HCT116 (cell line): ENCODE measurements at regions not wholly inside any gene's neighbourhood (a gene's known extent, or its start where the extent isn't known, plus 50 kb on each side); places are given as distances from the start of the nearest gene placed in this dataset. TPM values are rescaled to one million over a fixed set of nuclear protein-coding genes. Genes with fewer than 3 reads are reported as not detected.

Experiments
- ATAC-seq: fragments of 200-7000 bp; cut with Tn5 transposase; 2 replicates; pipeline ENCODE4 v1.9.1; 2020; ENCODE audit warnings: mild to moderate bottlenecking, moderate library complexity
- BruUV-seq: library from RNA; stranded (reverse); fragments of 400-500 nt; replicated peaks from 2 replicates; lab custom pipeline; 2021; lab: Mats Ljungman, UMichigan
- CTCF ChIA-PET: fragments of 300-600 bp; sonication (Branson Sonifier 250); formaldehyde crosslinking; loops from one replicate; lab custom pipeline; 2021; ENCODE audit warnings: antibody characterized with exemption; lab: Charles Lee
- POLR2A ChIA-PET: fragments of 300-600, 350-600 bp; sonication (Branson Sonifier 250); formaldehyde crosslinking; loops from one replicate; lab custom pipeline; 2021; ENCODE audit warnings: antibody characterized with exemption; lab: Charles Lee
- RAD21 ChIA-PET, 2 experiments: fragments of 300-600 bp; sonication (Branson Sonifier 250); formaldehyde crosslinking; loops; one replicate each; lab custom pipeline; 2023; ENCODE audit warnings: low total read pairs in 2 of 2; ENCODE audit not compliant: uncharacterized antibody in 2 of 2, unreplicated experiment in 2 of 2, low non-redundant PET in 1 of 2; lab: Charles Lee
- DNase-seq: peaks from one replicate; pipeline ENCODE4 v3.0.0-alpha.2; 2010; ENCODE audit warnings: low read depth, low spot score
- H2AFZ ChIP-seq: fragments of 200-600 bp; shearing (Covaris generic), sonication (generic); 2 replicates; pipeline ENCODE4 v1.6.1; 2017; ENCODE audit warnings: low read depth, mixed run types, mixed read lengths, antibody characterized with exemption, low read length; ENCODE audit not compliant: poor library complexity, severe bottlenecking
- H3K27ac ChIP-seq: 2 replicates; pipeline ENCODE4 v1.5.1; 2012; ENCODE audit warnings: low read depth, low read length
- H3K27me3 ChIP-seq: fragments of 200-600 bp; sonication (generic); 2 replicates; pipeline ENCODE4 v1.6.1; 2016; ENCODE audit warnings: mixed run types, low read length, mixed read lengths; ENCODE audit not compliant: insufficient read depth
- H3K36me3 ChIP-seq, 2 experiments: fragments of 200-500 bp in 1 of 2; fragments of 200-600 bp in 1 of 2; sonication (Bioruptor generic) in 1 of 2; sonication (generic) in 1 of 2; 2 replicates each; pipeline versions ENCODE4 v1.5.1 to v1.6.1; 2014 to 2016; ENCODE audit warnings: low read length in 2 of 2, inconsistent platforms in 1 of 2, mixed read lengths in 1 of 2, mixed run types in 1 of 2; ENCODE audit not compliant: insufficient read depth in 2 of 2, control insufficient read depth in 1 of 2
- H3K4me1 ChIP-seq, 2 experiments: fragments of 200-600 bp in 1 of 2; sonication (generic) in 1 of 2; 2 replicates each; pipeline versions ENCODE4 v1.5.1 to v1.6.1; 2012 to 2017; ENCODE audit warnings: low read length in 2 of 2, inconsistent platforms in 1 of 2, mild to moderate bottlenecking in 1 of 2, mixed read lengths in 1 of 2, mixed run types in 1 of 2, moderate library complexity in 1 of 2; ENCODE audit not compliant: insufficient read depth in 2 of 2, control insufficient read depth in 1 of 2
- H3K4me2 ChIP-seq: fragments of 200-600 bp; sonication (generic); 2 replicates; pipeline ENCODE4 v1.6.1; 2017; ENCODE audit warnings: mixed run types, low read length, mixed read lengths
- H3K4me3 ChIP-seq, 2 experiments: fragments of 200-600 bp in 1 of 2; sonication (generic) in 1 of 2; replicated peaks in 1 of 2; 2 replicates each; pipeline ENCODE4 v1.5.1; 2011 to 2016; ENCODE audit warnings: low read length in 2 of 2, control low read depth in 1 of 2, low read depth in 1 of 2, mild to moderate bottlenecking in 1 of 2, mixed read lengths in 1 of 2, mixed run types in 1 of 2
- H3K79me2 ChIP-seq: fragments of 200-600 bp; sonication (generic); 2 replicates; pipeline ENCODE4 v1.6.1; 2017; ENCODE audit warnings: mild to moderate bottlenecking, mixed run types, low read length, moderate library complexity, mixed read lengths; ENCODE audit not compliant: insufficient read depth
- H3K9ac ChIP-seq: fragments of 200-600 bp; sonication (generic); 2 replicates; pipeline ENCODE4 v1.6.1; 2016; ENCODE audit warnings: low read length, mixed read lengths
- H3K9me2 ChIP-seq: fragments of 200-600 bp; sonication (generic), shearing (Covaris generic); 2 replicates; pipeline ENCODE4 v1.6.1; 2017; ENCODE audit warnings: mixed run types, mild to moderate bottlenecking, moderate library complexity; ENCODE audit not compliant: insufficient read depth
- H3K9me3 ChIP-seq, 2 experiments: fragments of 200-500 bp in 1 of 2; fragments of 200-600 bp in 1 of 2; sonication (Bioruptor generic) in 1 of 2; sonication (generic) in 1 of 2; 2 replicates each; pipeline ENCODE4 v1.6.1; 2014 to 2017; ENCODE audit warnings: low read length in 2 of 2, mixed read lengths in 2 of 2, inconsistent platforms in 1 of 2, low read depth in 1 of 2, mild to moderate bottlenecking in 1 of 2, mixed run types in 1 of 2, moderate library complexity in 1 of 2; ENCODE audit not compliant: control insufficient read depth in 1 of 2, insufficient read depth in 1 of 2
- H4K20me1 ChIP-seq: fragments of 200-600 bp; sonication (generic), shearing (Covaris generic); 2 replicates; pipeline ENCODE4 v1.6.1; 2017; ENCODE audit warnings: mixed run types, mild to moderate bottlenecking, moderate library complexity; ENCODE audit not compliant: insufficient read depth
- CEBPB ChIP-seq: IDR thresholded peaks from 2 replicates; pipeline ENCODE4 v1.6.1; 2012; ENCODE audit warnings: low read depth
- ELF1 ChIP-seq: IDR thresholded peaks from 2 replicates; pipeline ENCODE4 v1.6.1; 2012; ENCODE audit warnings: low read depth, borderline replicate concordance
- JUND ChIP-seq: IDR thresholded peaks from 2 replicates; pipeline ENCODE4 v1.6.1; 2012
- RAD21 ChIP-seq: IDR thresholded peaks from 2 replicates; pipeline ENCODE4 v1.6.1; 2012; ENCODE audit warnings: low read depth, mild to moderate bottlenecking
- ZBTB33 ChIP-seq: IDR thresholded peaks from 2 replicates; pipeline ENCODE4 v1.6.1; 2011; ENCODE audit warnings: mild to moderate bottlenecking, low read length, moderate library complexity; ENCODE audit not compliant: insufficient replicate concordance; ENCODE audit errors: extremely low read depth
- intact Hi-C: fragments of 100-400 bp; cut with micrococcal nuclease; formaldehyde crosslinking; loops from 2 replicates; pipeline ENCODE4 v1.10.0; 2022
- microRNA-seq: library from miRNA; unstranded; fragments of <30 nt; microRNA quantifications from one replicate; pipeline ENCODE4, GENCODE V29; 2016; ENCODE audit warnings: borderline number of aligned reads

DNA sequence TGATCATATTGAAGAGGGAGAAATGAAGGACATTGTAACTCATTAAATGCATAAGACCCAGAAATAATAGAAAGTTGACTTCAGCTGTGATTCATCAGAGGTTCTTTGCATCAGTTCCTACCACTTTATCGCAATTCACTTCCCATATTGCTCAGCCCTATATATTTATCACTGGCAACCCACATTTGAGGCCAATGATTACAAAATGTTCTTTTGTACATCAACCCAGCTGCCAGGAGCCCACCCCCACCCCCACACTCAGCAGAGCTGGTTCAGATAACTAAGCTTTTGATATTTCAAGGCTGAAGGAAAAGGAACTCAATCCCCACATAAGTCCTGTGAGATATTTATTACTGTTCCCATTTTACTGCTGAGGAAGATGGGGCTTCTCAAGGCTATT, 51.2 kb upstream of the TMPO start (continued):
- no peak for TF ChIP-seq ELF1
- TF ChIP-seq, all 23 proteins: peak for 0

DNA sequence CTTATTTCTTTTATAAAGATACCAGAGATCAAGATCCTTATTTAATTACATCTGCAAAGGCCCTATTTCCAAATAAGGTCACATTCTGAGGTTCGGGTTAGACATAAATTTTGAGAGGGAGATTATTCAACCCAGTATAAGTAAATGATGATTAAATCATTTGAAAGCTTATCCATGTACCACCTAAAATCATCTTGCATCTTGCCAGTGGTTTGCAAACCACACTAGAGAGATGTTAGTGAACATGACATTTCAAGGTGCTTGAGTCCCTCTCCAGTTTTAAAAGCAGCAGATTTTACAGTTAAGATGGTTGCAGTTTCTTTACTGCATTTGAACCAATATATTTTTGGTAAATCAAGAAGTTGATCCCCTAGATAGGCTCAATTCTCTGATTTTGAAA, 49.9 kb upstream of the TMPO start:
- ATAC-seq (no peak), DNase-seq (no peak)
- H3K27ac ChIP-seq, result no peak overlapping the region
- CTCF ChIA-PET, result no interaction called here
- no peak overlapping the region for H3K4me3 ChIP-seq
- no peaks in the 10 kb centered on the region for H3K9me2 ChIP-seq
- H3K4me2 ChIP-seq, result no peak overlapping the region
- BruUV-seq, result no TSS peak
- intact Hi-C loops, result no loop called here
- no peaks in the 10 kb centered on the region for H3K27me3 ChIP-seq
- no peaks in the 10 kb centered on the region for H3K9me3 ChIP-seq
- no peaks in the 10 kb centered on the region for H3K4me1 ChIP-seq
- no peak overlapping the region for H2AFZ ChIP-seq
- RAD21 ChIA-PET, result no interaction called here
- no peak for TF ChIP-seq ZBTB33
- no peak for TF ChIP-seq JUND
- TF ChIP-seq CEBPB, result no peak
- no peak for TF ChIP-seq RAD21
- no peaks in the 10 kb centered on the region for H4K20me1 ChIP-seq
- no peak overlapping the region for H3K9ac ChIP-seq
- POLR2A ChIA-PET, result no interaction called here
- no peaks in the 10 kb centered on the region for H3K79me2 ChIP-seq
- no peaks in the 10 kb centered on the region for H3K36me3 ChIP-seq

Small RNA genes in the stretch of these regions (microRNA-seq; reads per million reads assigned to microRNA genes)
- gene MIR4303 (not detected), gene MIR4495 (not detected)
